Subcutaneous abdominal adipose tissue (tissue), 5 donors: ENCODE measurements at regions not wholly inside any gene's neighbourhood (a gene's known extent, or its start where the extent isn't known, plus 50 kb on each side); places are given as distances from the start of the nearest gene placed in this dataset.

Experiments used
- H3K27ac ChIP-seq: one replicate; pipeline ENCODE4 v1.7.0; 2013; ENCODE audit warnings: low read depth, mild to moderate bottlenecking, inconsistent platforms, low read length, moderate library complexity
- H3K27me3 ChIP-seq, 5 donors: one replicate each; pipeline ENCODE4 v1.7.0; 2013; ENCODE audit warnings: low read length in 5 of 5, inconsistent platforms in 1 of 5; ENCODE audit not compliant: control insufficient read depth in 5 of 5, insufficient read depth in 4 of 5
- H3K36me3 ChIP-seq, 5 donors: one replicate each; pipeline ENCODE4 v1.7.0; 2013; ENCODE audit warnings: low read length in 5 of 5; ENCODE audit not compliant: control insufficient read depth in 5 of 5, insufficient read depth in 5 of 5
- H3K4me1 ChIP-seq, 5 donors: one replicate each; pipeline ENCODE4 v1.7.0; 2013; ENCODE audit warnings: low read length in 5 of 5, mild to moderate bottlenecking in 3 of 5, moderate library complexity in 1 of 5; ENCODE audit not compliant: control insufficient read depth in 5 of 5, insufficient read depth in 5 of 5
- H3K4me3 ChIP-seq, 5 donors: one replicate each; pipeline ENCODE4 v1.7.0; 2013; ENCODE audit warnings: low read length in 5 of 5, low read depth in 1 of 5
- H3K9ac ChIP-seq, 5 donors: one replicate each; pipeline ENCODE4 v1.7.0; 2013; ENCODE audit warnings: low read length in 5 of 5, mild to moderate bottlenecking in 4 of 5, moderate library complexity in 3 of 5
- H3K9me3 ChIP-seq, 5 donors: one replicate each; pipeline ENCODE4 v1.7.0; 2013; ENCODE audit warnings: low read length in 5 of 5; ENCODE audit not compliant: control insufficient read depth in 5 of 5
- donor health status: healthy.
- donor health status: healthy.
- donor health status: healthy.
- donor health status: healthy.
- donor health status: healthy.

DNA sequence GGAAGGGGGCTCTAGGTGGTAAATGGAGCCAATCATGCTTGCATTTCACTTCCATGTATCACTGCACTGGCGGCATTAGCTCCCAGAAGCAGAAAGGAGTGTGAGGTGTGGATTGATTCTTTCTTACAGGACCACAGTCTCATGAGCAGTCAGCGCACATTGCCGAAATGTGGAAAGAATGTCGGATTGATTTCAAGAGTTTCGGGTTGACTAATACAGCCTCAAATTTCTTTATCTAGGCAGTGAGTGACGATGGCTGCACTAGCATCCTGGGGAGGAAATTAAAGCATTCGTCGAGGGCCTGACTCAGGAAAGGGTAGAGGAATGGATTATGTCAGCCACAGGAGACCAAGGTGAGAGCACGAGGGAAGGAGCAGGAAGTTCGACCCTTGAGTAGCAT lies 222.8 kb upstream of the CDYL start:
- no peak overlapping the region for H3K4me3 ChIP-seq
- no peaks in the 10 kb centered on the region for H3K36me3 ChIP-seq
- no peaks in the 10 kb centered on the region for H3K9me3 ChIP-seq
- no peak overlapping the region for H3K9ac ChIP-seq
- H3K4me1 ChIP-seq: no peaks in the 10 kb centered on the region
- no peaks in the 10 kb centered on the region for H3K27me3 ChIP-seq
- no peak overlapping the region for H3K27ac ChIP-seq

DNA sequence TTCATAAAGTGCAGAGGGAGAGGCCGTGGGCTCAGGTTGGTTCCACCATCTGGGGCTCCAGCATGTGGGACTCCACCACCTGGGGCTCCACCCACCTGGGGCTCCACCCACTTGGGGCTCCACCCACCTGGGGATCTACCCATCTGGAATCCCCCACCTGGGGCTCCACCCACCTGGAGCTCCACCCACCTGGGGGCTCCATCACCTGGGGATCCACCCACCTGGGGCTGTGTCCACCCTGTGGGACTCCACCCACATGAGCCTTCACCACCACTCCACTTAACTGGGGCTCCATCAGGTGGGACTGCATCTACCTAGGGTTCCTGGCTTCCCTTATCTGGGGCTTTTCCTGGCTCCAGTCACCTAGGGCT lies 226.0 kb upstream of the CDYL start:
- no peaks in the 10 kb centered on the region for H3K9me3 ChIP-seq
- H3K4me3 ChIP-seq: no peak overlapping the region
- no peak overlapping the region for H3K9ac ChIP-seq
- no peak overlapping the region for H3K27ac ChIP-seq
- no peaks in the 10 kb centered on the region for H3K27me3 ChIP-seq
- H3K36me3 ChIP-seq: no peaks in the 10 kb centered on the region
- no peaks in the 10 kb centered on the region for H3K4me1 ChIP-seq

DNA sequence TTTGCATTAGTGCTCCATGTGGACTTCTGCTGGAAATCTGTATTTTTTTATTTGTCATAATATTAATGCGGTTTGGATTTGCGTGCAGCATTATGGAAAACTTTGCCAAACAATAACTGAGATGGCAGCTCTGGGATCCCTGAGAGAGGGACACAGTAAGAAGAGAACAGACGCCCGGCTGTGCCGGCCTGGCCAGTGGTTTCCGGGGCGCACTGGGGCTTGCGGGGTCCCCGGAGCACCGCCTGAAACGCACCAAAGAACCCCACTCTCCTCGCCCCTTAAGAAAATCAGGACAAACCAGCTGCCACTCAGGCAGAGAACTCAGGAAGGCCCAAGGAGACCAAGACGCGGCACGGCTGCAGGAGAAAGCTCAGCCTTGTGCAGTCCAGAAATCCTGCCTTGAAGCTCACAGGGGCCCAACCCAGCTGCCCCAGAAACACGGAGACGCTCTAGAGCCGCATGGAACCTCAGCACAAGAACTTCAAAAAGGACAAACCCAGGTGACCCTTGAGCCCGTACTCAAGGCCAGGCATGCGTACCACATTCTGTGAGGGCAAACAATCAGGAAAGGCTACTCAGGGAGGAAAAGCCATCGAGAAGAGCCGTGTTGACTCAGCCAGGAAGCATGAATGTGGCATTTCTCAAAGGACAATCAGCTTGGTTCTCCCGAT lies 226.5 kb upstream of the CDYL start:
- H3K4me3 ChIP-seq: no peak overlapping the region
- H3K27ac ChIP-seq: no peak overlapping the region
- no peaks in the 10 kb centered on the region for H3K36me3 ChIP-seq
- no peak overlapping the region for H3K9ac ChIP-seq
- H3K9me3 ChIP-seq: no peaks in the 10 kb centered on the region
- no peaks in the 10 kb centered on the region for H3K27me3 ChIP-seq
- no peaks in the 10 kb centered on the region for H3K4me1 ChIP-seq

DNA sequence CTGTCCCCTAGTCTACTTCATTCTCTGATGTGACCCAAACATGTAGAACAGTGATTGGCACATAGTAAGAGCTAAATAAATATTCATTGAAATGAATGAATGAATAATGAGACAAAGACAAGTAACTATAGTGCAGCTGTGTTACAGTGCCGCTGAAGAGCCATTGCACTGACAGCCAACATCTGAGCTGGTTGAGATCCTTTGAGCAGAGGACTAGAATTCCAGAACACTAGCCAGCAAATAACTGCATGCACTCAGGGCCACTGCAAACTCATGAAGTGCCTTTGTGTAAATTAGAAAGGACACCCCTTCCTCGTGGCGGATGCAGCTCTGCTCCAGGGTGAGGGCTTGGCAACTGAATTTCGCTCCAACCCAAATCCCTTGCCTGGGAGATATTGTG lies 230.3 kb upstream of the CDYL start:
- Histone ChIP-seq H3K4me1 (no peaks in the 10 kb centered on the region), H3K4me3 (no peak overlapping the region), H3K27me3 (no peaks in the 10 kb centered on the region), H3K9me3 (peaks cover 0 to 5% (median 2%) of the 10 kb centered on the region in 5 donors), H3K9ac (no peak overlapping the region), H3K27ac (no peak overlapping the region), H3K36me3 (no peaks in the 10 kb centered on the region)

DNA sequence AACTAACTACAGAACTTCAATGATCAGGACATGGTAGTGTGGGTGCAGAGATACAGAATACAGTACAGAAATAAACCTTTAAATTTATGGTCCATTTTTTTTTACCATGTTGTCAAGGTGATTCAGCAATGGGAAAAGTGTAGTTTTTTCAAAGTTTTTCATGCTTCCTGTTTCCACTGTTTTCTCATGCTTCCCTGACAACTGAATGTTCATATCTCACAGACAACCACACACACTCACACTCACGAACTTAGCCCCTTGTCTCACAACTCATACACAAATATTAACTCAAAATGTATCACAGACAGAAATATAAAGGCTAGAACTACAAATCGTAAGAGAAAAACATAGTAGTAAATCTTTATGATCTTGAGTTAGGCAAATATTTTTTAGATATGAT lies 232.6 kb upstream of the CDYL start:
- no peak overlapping the region for H3K9ac ChIP-seq
- no peak overlapping the region for H3K27ac ChIP-seq
- no peaks in the 10 kb centered on the region for H3K4me1 ChIP-seq
- no peaks in the 10 kb centered on the region for H3K27me3 ChIP-seq
- H3K36me3 ChIP-seq: no peaks in the 10 kb centered on the region
- H3K4me3 ChIP-seq: no peak overlapping the region
- peaks cover 0 to 5% (median 2%) of the 10 kb centered on the region in 5 donors for H3K9me3 ChIP-seq

DNA sequence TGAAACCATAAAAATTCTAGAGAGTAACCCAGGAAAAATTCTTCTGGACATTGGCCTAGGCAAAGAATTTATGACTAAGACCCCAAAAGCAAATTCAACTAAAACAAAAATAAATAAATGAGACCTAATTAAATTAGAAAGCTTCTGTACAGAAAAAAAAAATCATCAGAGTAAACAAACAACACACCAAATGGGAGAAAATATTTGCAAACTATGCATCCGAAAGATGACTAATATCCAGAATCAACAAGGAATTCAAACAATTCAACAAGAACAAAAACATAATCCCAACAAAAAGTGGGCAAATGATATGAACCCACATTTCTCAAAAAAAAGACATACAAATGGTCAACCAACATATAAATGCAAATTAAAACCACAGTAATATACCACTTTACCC lies 242.6 kb upstream of the CDYL start:
- Histone ChIP-seq H3K4me3 (no peak overlapping the region), H3K9ac (no peak overlapping the region), H3K27ac (no peak overlapping the region), H3K4me1 (no peaks in the 10 kb centered on the region), H3K9me3 (peaks cover 0 to 7% (median 4%) of the 10 kb centered on the region in 5 donors), H3K27me3 (no peaks in the 10 kb centered on the region), H3K36me3 (no peaks in the 10 kb centered on the region)

DNA sequence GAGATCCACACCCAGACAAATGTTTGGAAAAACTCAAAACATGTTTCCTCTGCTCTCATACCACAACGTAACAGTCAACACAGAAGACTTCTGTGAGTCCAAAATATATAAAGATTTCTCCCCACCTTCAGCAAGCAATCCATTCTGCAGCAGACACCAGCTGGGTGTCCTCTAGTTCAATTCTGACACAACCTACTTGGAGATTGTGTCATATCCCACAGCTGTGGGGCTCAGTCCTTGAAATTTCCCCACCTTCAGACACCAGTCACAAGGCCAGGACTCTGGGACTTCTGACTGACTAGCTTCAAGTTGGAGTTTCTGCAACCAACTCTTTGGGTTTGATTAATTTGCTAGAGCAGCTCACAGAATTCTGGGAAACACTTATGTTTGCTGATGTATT lies 244.8 kb upstream of the CDYL start:
- Histone ChIP-seq H3K4me1 (no peaks in the 10 kb centered on the region), H3K36me3 (no peaks in the 10 kb centered on the region), H3K27me3 (no peaks in the 10 kb centered on the region), H3K9ac (no peak overlapping the region), H3K9me3 (peaks cover 0 to 5% (median 4%) of the 10 kb centered on the region in 5 donors), H3K4me3 (no peak overlapping the region), H3K27ac (no peak overlapping the region)

DNA sequence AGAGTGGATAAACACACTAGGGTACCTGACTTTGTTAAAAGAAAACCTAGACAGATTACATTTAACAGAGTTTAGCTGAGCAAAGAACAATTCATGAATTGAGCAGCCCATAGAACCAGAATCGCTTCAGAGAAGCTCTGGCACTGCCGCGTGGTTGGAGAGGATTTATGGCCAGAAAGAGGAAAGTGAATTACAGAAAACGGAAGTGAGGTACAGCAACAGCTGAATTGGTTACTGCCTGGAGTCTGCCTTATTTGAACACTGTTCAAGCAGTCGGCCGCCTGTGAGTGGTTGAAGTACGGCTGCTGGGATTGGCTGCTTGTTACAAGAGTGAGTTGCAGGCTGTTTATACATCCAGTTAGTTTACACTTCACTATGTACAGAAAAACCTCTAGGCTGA lies 253.8 kb upstream of the CDYL start:
- Histone ChIP-seq H3K36me3 (no peaks in the 10 kb centered on the region), H3K27me3 (peaks cover 0 to 2% (median 0%) of the 10 kb centered on the region in 5 donors), H3K27ac (no peak overlapping the region)

DNA sequence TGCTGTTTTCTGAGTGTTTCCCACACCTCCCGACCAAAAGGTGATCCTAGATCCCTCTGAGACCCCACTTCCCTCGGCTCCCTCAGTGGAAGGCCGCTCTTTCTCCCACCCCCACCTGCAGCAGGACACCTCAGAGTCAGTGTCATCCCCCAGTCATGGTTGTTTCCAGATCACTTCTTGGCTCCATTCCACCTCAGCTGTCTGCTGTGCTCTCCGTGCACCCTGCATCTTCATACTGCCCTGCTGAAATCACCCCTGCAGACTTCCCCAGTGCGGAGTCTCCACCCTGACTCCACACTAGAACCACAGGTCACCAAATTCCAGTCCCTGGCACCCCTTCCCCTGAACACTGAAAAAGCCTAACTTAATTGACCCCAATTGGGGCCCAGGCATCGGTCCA lies 255.1 kb upstream of the CDYL start:
- H3K4me3 ChIP-seq: no peak overlapping the region
- H3K27ac ChIP-seq: no peak overlapping the region
- H3K4me1 ChIP-seq: peaks cover 0 to 3% (median 0%) of the 10 kb centered on the region in 5 donors
- no peaks in the 10 kb centered on the region for H3K9me3 ChIP-seq
- H3K9ac ChIP-seq: no peak overlapping the region
- no peaks in the 10 kb centered on the region for H3K36me3 ChIP-seq
- H3K27me3 ChIP-seq: peaks cover 0 to 2% (median 0%) of the 10 kb centered on the region in 5 donors

More for the DNA sequence above, 253.8 kb upstream of the CDYL start:
- Histone ChIP-seq H3K9me3 (no peaks in the 10 kb centered on the region), H3K4me1 (peaks cover 0 to 3% (median 0%) of the 10 kb centered on the region in 5 donors), H3K4me3 (no peak overlapping the region), H3K9ac (no peak overlapping the region)

DNA sequence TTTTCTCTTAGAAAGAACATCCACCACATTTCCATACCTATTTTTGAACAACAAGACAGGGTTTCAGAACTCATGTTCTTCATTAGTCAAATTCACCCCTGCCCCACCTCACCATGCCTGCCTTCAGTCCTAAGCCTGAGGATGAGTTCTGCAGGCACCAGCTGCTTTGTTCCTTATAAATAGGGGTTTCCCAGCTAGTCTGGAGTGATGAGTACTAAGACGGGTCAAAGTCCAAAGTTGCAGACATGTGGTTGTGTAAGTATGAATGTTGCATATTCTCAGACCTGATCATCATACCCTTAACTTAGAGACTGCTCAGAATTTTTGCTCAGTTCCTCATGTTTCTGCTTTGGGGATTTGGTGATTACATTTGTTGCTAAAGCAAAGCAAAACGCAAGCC lies 257.7 kb upstream of the CDYL start:
- H3K4me3 ChIP-seq: no peak overlapping the region
- peaks cover 0 to 3% (median 0%) of the 10 kb centered on the region in 5 donors for H3K4me1 ChIP-seq
- peaks cover 0 to 2% (median 0%) of the 10 kb centered on the region in 5 donors for H3K27me3 ChIP-seq
- no peaks in the 10 kb centered on the region for H3K36me3 ChIP-seq
- no peak overlapping the region for H3K9ac ChIP-seq
- H3K9me3 ChIP-seq: no peaks in the 10 kb centered on the region
- no peak overlapping the region for H3K27ac ChIP-seq
